ENCODE measurements at regions not wholly inside any gene's neighbourhood (a gene's known extent, or its start where the extent isn't known, plus 50 kb on each side); places are given as distances from the start of the nearest gene placed in this dataset.

- no peak for ATAC-seq
- TF ChIP-seq ZC3H10 (CRISPR knock-in tag; IDR thresholded peaks at IDR 0.05) (no peak), RARB (CRISPR knock-in tag; IDR thresholded peaks at IDR 0.05) (no peak), BACH2 (CRISPR knock-in tag; IDR thresholded peaks at IDR 0.05; ENCODE audit: borderline replicate concordance) (no peak), ZFP30 (CRISPR knock-in tag; IDR thresholded peaks at IDR 0.05) (no peak), TCF4 (CRISPR knock-in tag; IDR thresholded peaks at IDR 0.05; ENCODE audit: borderline replicate concordance) (no peak), CSRNP3 (CRISPR knock-in tag; IDR thresholded peaks at IDR 0.05) (no peak), OSR1 (CRISPR knock-in tag; IDR thresholded peaks at IDR 0.05) (no peak), CREB5 (CRISPR knock-in tag; IDR thresholded peaks at IDR 0.05; ENCODE audit: low read depth) (no peak), SNAI2 (CRISPR knock-in tag; IDR thresholded peaks at IDR 0.05) (no peak), ZNF8 (CRISPR knock-in tag; IDR thresholded peaks at IDR 0.05) (no peak), ISL1 (CRISPR knock-in tag; IDR thresholded peaks at IDR 0.05) (no peak), GLIS3 (CRISPR knock-in tag; IDR thresholded peaks at IDR 0.05) (no peak), PPARA (CRISPR knock-in tag; IDR thresholded peaks at IDR 0.05; ENCODE audit: borderline replicate concordance) (no peak), TSHZ2 (CRISPR knock-in tag; IDR thresholded peaks at IDR 0.05) (no peak), ARNTL (CRISPR knock-in tag; IDR thresholded peaks at IDR 0.05; ENCODE audit: borderline replicate concordance, low read depth) (no peak)
These were observed 1082.5 kb downstream of the BRD1 start for GRCh38 chr22:48744967-48745841.

GRCh38 chr22:48744283-48744641, 1083.4 kb downstream of the BRD1 start:
- TF ChIP-seq ZC3H10 (CRISPR knock-in tag; IDR thresholded peaks at IDR 0.05): no peak
- no peak for TF ChIP-seq ESRRG (CRISPR knock-in tag; IDR thresholded peaks at IDR 0.05)
- no peak for TF ChIP-seq PPARA (CRISPR knock-in tag; IDR thresholded peaks at IDR 0.05; ENCODE audit: borderline replicate concordance)
- TF ChIP-seq OSR1 (CRISPR knock-in tag; IDR thresholded peaks at IDR 0.05): no peak
- TF ChIP-seq ISL1 (CRISPR knock-in tag; IDR thresholded peaks at IDR 0.05): no peak
- TF ChIP-seq ZNF565 (CRISPR knock-in tag; conservative IDR thresholded peaks at IDR 0.05; ENCODE audit: low read depth): no peak
- no peak for ATAC-seq

- ATAC-seq: no peak
- TF ChIP-seq CSRNP3 (CRISPR knock-in tag; IDR thresholded peaks at IDR 0.05) (no peak), TSHZ2 (CRISPR knock-in tag; IDR thresholded peaks at IDR 0.05) (no peak), CSDC2 (CRISPR knock-in tag; IDR thresholded peaks at IDR 0.05) (no peak), BACH2 (CRISPR knock-in tag; IDR thresholded peaks at IDR 0.05; ENCODE audit: borderline replicate concordance) (no peak), CREB5 (CRISPR knock-in tag; IDR thresholded peaks at IDR 0.05; ENCODE audit: low read depth) (no peak), ZNF70 (CRISPR knock-in tag; IDR thresholded peaks at IDR 0.05) (no peak), ZC3H10 (CRISPR knock-in tag; IDR thresholded peaks at IDR 0.05) (no peak), TOX (CRISPR knock-in tag; IDR thresholded peaks at IDR 0.05; ENCODE audit: borderline replicate concordance) (no peak), PATZ1 (CRISPR knock-in tag; IDR thresholded peaks at IDR 0.05; ENCODE audit: borderline replicate concordance) (no peak), SNAI2 (CRISPR knock-in tag; IDR thresholded peaks at IDR 0.05) (no peak)
These were observed 1083.9 kb downstream of the BRD1 start for GRCh38 chr22:48743601-48744282.

All from SK-N-SH treated with all-trans-retinoic acid at 6 μM for 48 hours (cell line).